Heart left ventricle (tissue), 13 donors: ENCODE measurements at regions not wholly inside any gene's neighbourhood (a gene's known extent, or its start where the extent isn't known, plus 50 kb on each side); places are given as distances from the start of the nearest gene placed in this dataset.

Experiments
- POLR2A ChIP-seq, 2 donors: fragments of 450-650 bp; IDR thresholded peaks; one replicate each; pipeline ENCODE4 v1.6.1; 2017; ENCODE audit warnings: antibody characterized with exemption in 2 of 2, mild to moderate bottlenecking in 2 of 2, moderate library complexity in 2 of 2
- TF ChIP-seq, protein P1 (sequence below), 12 donors: fragments of 200-600 bp; sonication (generic) in 4 of 12; IDR thresholded peaks; one replicate each; pipeline versions ENCODE4 v1.5.0 to v1.8.0; 2018 to 2022; ENCODE audit warnings: antibody characterized with exemption in 12 of 12, mild to moderate bottlenecking in 5 of 12
- donor health status: ischemic (EF 13 %, LVEDD 7.1; RV severe dilation, severe dysfunction).
- donor health status: DM: no; HTN: yes; CAD: no.
- donor health status: DM: no; HTN: no; CAD: no.
- donor health status: ischemic (EF 25% LVEDD 6.9; RV normal size, moderate dysfunction).
- donor health status: ischemic (EF 25% LVEDD 5.7; RV mildly dilated, moderate dysfunction).
- donor health status: ischemic (EF 35%, LVEDD 5.7; RV mildly dilated, moderate dysfunction).
- donor health status: nonischemic (EF 11% LVEDD 7.7; RV severe dilation, severe dysfunction).
- donor health status: DM: yes; HTN: yes; CAD: no.
- donor health status: PGD.
- donor health status: ischemic (EF 29% LVEDD 5.4; RV normal size, mild dysfunction).
- donor health status: nonischemic (EF 23%, LVEDD 6.1; RV moderate dilation, normal function).

DNA sequence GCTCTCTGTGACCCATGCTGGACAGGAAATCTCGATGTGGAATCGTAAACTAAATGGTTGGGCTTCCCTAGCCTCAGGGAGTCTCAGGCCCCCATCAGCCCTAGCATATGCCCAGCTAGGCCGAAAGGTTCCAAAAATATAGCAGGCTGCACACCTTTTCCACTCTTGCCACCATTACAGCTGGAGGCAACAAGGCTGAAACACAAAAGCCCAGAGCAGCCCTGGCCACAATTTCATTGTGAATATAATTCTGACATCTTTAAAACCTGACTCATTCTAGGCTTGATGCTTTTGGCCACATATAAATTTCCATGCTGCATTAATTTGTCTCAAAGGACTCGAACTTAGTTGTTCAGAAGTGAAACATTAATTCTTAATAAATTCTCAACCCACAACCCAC, 382.2 kb downstream of the GRIN2B start:
- TF ChIP-seq, protein P1, sequence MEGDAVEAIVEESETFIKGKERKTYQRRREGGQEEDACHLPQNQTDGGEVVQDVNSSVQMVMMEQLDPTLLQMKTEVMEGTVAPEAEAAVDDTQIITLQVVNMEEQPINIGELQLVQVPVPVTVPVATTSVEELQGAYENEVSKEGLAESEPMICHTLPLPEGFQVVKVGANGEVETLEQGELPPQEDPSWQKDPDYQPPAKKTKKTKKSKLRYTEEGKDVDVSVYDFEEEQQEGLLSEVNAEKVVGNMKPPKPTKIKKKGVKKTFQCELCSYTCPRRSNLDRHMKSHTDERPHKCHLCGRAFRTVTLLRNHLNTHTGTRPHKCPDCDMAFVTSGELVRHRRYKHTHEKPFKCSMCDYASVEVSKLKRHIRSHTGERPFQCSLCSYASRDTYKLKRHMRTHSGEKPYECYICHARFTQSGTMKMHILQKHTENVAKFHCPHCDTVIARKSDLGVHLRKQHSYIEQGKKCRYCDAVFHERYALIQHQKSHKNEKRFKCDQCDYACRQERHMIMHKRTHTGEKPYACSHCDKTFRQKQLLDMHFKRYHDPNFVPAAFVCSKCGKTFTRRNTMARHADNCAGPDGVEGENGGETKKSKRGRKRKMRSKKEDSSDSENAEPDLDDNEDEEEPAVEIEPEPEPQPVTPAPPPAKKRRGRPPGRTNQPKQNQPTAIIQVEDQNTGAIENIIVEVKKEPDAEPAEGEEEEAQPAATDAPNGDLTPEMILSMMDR (IDR thresholded peaks at IDR 0.05) = no peak
- no peak for TF ChIP-seq POLR2A (IDR thresholded peaks at IDR 0.05)
